HG02678 (cell line): ENCODE measurements at regions not wholly inside any gene's neighbourhood (a gene's known extent, or its start where the extent isn't known, plus 50 kb on each side); places are given as distances from the start of the nearest gene placed in this dataset.

Experiments
- ATAC-seq: cut with Tn5 transposase; IDR thresholded peaks from one replicate; pipeline ENCODE4 v1.9.1; 2021; ENCODE audit warnings: mild to moderate bottlenecking, moderate library complexity; ENCODE audit not compliant: unreplicated experiment

GRCh38 chr4:20444599-20445337 lies 193.1 kb downstream of the SLIT2 start:
- ATAC-seq, result no peak

- ATAC-seq, result no peak
Measured at GRCh38 chr4:20445933-20446723, 194.4 kb downstream of the SLIT2 start.

- ATAC-seq, result no peak
Measured at GRCh38 chr4:20447103-20447502, 195.4 kb downstream of the SLIT2 start.

GRCh38 chr4:20451986-20452385 lies 200.3 kb downstream of the SLIT2 start:
- no peak for ATAC-seq

GRCh38 chr4:20454515-20454914 lies 202.8 kb downstream of the SLIT2 start:
- no peak for ATAC-seq

- no peak for ATAC-seq
Measured at GRCh38 chr4:20456407-20456806, 204.7 kb downstream of the SLIT2 start.

GRCh38 chr4:20462426-20463175 lies 210.9 kb downstream of the SLIT2 start:
- ATAC-seq, result no peak

- ATAC-seq, result no peak
Measured at GRCh38 chr4:20463176-20463430, 211.4 kb downstream of the SLIT2 start.

- ATAC-seq, result no peak
Measured at GRCh38 chr4:20464381-20464780, 212.7 kb downstream of the SLIT2 start.

GRCh38 chr4:20474119-20474518 lies 222.4 kb downstream of the SLIT2 start:
- no peak for ATAC-seq

- ATAC-seq, result no peak
Measured at GRCh38 chr4:20478412-20478811, 221.8 kb upstream of the PACRGL start.

GRCh38 chr4:20480165-20480947 lies 219.9 kb upstream of the PACRGL start:
- no peak for ATAC-seq

GRCh38 chr4:20483416-20483815 lies 216.8 kb upstream of the PACRGL start:
- no peak for ATAC-seq

- ATAC-seq, result no peak
Measured at GRCh38 chr4:20486433-20486832, 213.8 kb upstream of the PACRGL start.

- ATAC-seq, result no peak
Measured at GRCh38 chr4:20487446-20487845, 212.8 kb upstream of the PACRGL start.

GRCh38 chr4:20487852-20488251 lies 212.4 kb upstream of the PACRGL start:
- ATAC-seq, result no peak

- ATAC-seq, result no peak
Measured at GRCh38 chr4:20490734-20491133, 209.5 kb upstream of the PACRGL start.

- no peak for ATAC-seq
Measured at GRCh38 chr4:20493761-20494353, 206.4 kb upstream of the PACRGL start.

GRCh38 chr4:20496068-20496467 lies 204.2 kb upstream of the PACRGL start:
- no peak for ATAC-seq

- no peak for ATAC-seq
Measured at GRCh38 chr4:20504146-20504545, 196.1 kb upstream of the PACRGL start.

- no peak for ATAC-seq
Measured at GRCh38 chr4:20505927-20506326, 194.3 kb upstream of the PACRGL start.
